ENCODE measurements at regions not wholly inside any gene's neighbourhood (a gene's known extent, or its start where the extent isn't known, plus 50 kb on each side); places are given as distances from the start of the nearest gene placed in this dataset.

DNA sequence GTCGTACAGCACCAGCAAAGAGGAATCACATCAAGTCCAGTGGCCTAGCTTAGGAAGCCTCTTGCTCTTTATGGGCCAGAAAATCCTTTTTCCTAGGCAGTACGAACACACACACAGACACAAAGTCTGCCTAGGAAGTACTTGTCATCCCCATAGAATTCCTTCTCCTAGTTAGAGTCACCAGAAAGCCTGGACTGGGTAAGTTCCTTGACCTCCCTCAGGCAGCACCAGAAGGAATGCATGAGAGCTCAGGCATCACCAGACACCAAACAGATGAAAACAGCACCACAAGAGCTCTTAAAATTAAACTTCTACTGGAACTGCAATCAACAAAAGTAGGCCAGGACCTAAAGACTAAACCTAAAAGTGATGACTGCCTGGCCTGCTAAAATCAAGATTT lies 192.9 kb upstream of the CCDC54 start:
- POLR2A ChIA-PET = no interaction called here
- DNase-seq (ENCODE audit: low read depth) = peak; percentile 29
- CTCF ChIA-PET = no interaction called here
- TF ChIP-seq, protein P1, sequence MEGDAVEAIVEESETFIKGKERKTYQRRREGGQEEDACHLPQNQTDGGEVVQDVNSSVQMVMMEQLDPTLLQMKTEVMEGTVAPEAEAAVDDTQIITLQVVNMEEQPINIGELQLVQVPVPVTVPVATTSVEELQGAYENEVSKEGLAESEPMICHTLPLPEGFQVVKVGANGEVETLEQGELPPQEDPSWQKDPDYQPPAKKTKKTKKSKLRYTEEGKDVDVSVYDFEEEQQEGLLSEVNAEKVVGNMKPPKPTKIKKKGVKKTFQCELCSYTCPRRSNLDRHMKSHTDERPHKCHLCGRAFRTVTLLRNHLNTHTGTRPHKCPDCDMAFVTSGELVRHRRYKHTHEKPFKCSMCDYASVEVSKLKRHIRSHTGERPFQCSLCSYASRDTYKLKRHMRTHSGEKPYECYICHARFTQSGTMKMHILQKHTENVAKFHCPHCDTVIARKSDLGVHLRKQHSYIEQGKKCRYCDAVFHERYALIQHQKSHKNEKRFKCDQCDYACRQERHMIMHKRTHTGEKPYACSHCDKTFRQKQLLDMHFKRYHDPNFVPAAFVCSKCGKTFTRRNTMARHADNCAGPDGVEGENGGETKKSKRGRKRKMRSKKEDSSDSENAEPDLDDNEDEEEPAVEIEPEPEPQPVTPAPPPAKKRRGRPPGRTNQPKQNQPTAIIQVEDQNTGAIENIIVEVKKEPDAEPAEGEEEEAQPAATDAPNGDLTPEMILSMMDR (IDR thresholded peaks at IDR 0.05; ENCODE audit: insufficient read depth, low read depth, low read length) = no peak
- Histone ChIP-seq H3K36me3 (ENCODE audit: control insufficient read depth, insufficient read depth, low read length) (no peaks in the 10 kb centered on the region), H3K27me3 (ENCODE audit: control insufficient read depth, insufficient read depth, low read length) (no peaks in the 10 kb centered on the region), H3K4me3 (ENCODE audit: low read depth, low read length) (no peak overlapping the region)

DNA sequence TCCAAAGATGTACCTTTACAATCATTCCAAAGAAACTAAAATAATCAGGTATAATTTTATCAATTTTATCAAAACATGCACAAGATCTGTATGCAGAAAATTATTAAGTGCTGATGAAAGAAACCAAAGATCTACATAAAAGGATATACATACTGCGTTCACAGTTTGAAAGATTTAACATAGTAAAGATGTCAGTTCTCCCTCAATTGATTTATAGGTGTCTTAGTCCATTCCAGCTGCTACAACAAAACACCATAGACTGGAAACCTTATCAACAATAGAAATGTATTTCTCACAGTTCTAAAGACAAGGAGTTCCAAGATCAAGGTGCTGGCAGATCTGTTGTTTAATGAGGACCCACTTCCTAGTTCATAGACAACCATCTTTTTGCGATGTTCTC lies 189.0 kb upstream of the CCDC54 start:
- no peaks in the 10 kb centered on the region for H3K27me3 ChIP-seq (ENCODE audit: control insufficient read depth, insufficient read depth, low read length)
- DNase-seq (ENCODE audit: low read depth) = no peak
- H3K36me3 ChIP-seq (ENCODE audit: control insufficient read depth, insufficient read depth, low read length) = no peaks in the 10 kb centered on the region
- ChIA-PET CTCF (no interaction called here), POLR2A (no interaction called here)
- no peak overlapping the region for H3K4me3 ChIP-seq (ENCODE audit: low read depth, low read length)
- TF ChIP-seq, protein P1 (IDR thresholded peaks at IDR 0.05; ENCODE audit: insufficient read depth, low read depth, low read length) = no peak

DNA sequence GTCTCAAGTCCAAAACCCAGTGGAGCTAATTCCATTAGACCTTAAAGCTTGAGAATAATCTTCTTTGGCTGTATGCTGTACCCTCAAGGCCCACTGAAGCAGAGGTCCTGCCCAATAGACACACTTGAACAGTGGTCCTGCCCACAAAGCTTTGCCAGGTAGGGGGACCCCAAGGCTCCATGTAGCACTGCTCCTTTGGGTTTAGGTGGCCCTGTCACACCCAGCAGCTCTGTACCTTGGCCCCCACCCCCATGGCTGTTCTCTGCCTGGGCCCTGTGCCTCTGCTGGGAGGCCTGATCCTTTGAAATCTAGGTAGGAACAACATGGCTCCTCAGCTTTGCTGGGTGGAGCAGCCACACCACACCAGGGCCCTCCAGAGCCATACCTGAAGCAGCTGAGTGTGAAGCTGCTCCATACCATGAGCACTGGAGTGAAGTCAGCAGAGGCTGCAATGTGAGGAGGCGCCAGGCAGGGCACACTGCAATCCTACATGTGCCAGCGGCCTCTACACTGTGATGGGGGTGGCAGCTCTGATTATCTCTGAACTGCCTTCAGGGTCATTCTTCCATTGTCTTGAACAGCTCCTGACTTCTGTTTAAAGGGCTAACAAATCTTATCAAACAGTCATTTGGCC lies 188.0 kb upstream of the CCDC54 start:
- H3K27me3 ChIP-seq (ENCODE audit: control insufficient read depth, insufficient read depth, low read length) = no peaks in the 10 kb centered on the region
- POLR2A ChIA-PET = no interaction called here
- no peak for DNase-seq (ENCODE audit: low read depth)
- no peak overlapping the region for H3K4me3 ChIP-seq (ENCODE audit: low read depth, low read length)
- TF ChIP-seq, protein P1 (IDR thresholded peaks at IDR 0.05; ENCODE audit: insufficient read depth, low read depth, low read length) = no peak
- CTCF ChIA-PET = interaction anchor here (1.3 kb wide), 1 partner anchor 17 kb away, joined by 3 read pairs; no protein-coding TSS in a partner anchor
- H3K36me3 ChIP-seq (ENCODE audit: control insufficient read depth, insufficient read depth, low read length) = no peaks in the 10 kb centered on the region

DNA sequence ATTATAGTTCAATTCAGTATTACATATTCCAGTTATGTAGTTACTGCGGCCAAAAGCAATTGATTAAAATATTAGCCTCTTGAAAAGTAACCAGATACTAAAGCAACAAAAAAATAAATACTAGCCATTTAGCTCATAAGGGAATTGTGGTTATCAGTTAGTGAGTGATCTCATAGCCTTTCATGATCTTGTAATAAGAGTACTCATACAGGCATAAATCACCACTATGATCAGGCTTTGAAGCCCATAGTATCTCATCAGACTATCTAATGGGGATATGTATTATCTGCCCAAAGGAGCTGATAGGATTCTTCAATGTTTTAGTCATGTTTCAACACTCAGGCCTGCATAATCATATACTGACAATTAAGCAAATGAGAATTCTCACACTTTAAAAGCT lies 184.1 kb upstream of the CCDC54 start:
- ChIA-PET CTCF (interaction anchor here (0.7 to 1.0 kb wide), 2 partner anchors 15 to 18 kb away, joined by 3 to 4 read pairs; no protein-coding TSS in a partner anchor), POLR2A (no interaction called here)
- Histone ChIP-seq H3K27me3 (ENCODE audit: control insufficient read depth, insufficient read depth, low read length) (no peaks in the 10 kb centered on the region; the same call in 1 of the 2 replicates), H3K36me3 (ENCODE audit: control insufficient read depth, insufficient read depth, low read length) (no peaks in the 10 kb centered on the region), H3K4me3 (ENCODE audit: low read depth, low read length) (no peak overlapping the region)
- TF ChIP-seq, protein P1 (IDR thresholded peaks at IDR 0.05; ENCODE audit: insufficient read depth, low read depth, low read length) = no peak
- no peak for DNase-seq (ENCODE audit: low read depth)

DNA sequence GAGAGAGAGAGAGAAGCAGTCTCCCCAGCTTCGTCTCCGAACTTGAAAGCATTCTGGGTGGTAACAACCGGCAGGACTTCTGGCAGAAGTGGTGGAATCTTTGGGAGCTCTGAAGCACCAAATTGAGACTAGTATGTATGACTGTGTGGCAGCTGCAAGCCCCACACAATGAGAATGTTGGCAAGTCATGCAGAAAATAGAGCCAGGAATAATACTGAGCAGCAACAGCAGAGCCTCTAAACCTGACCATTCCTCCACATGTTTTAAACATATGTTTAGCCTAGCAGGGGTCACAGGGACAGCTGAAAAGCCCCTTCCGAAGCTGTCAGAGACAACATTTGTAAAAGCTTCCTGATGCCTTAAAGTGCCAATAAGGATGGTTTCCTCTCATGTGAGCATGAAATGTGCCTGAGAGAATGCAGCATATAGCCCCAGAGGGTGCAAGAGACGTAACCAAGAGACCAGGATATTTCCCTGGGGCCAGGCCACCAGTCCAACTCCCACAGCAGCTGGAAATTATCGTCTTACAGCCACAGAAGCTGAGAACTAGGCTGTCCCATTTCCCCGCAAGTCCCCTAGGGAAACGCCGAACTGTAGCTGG lies 178.6 kb upstream of the CCDC54 start:
- ChIA-PET CTCF (interaction anchor here (1.4 to 1.7 kb wide), 3 partner anchors 8 to 37 kb away, joined by 4 to 7 read pairs (median 4); no protein-coding TSS in a partner anchor), POLR2A (no interaction called here)
- no peaks in the 10 kb centered on the region for H3K36me3 ChIP-seq (ENCODE audit: control insufficient read depth, insufficient read depth, low read length)
- no peak for DNase-seq (ENCODE audit: low read depth)
- no peaks in the 10 kb centered on the region; the same call in none of the 2 replicates for H3K27me3 ChIP-seq (ENCODE audit: control insufficient read depth, insufficient read depth, low read length)
- TF ChIP-seq, protein P1 (IDR thresholded peaks at IDR 0.05; ENCODE audit: insufficient read depth, low read depth, low read length) = no peak
- no peak overlapping the region for H3K4me3 ChIP-seq (ENCODE audit: low read depth, low read length)
